ENCODE measurements at regions not wholly inside any gene's neighbourhood (a gene's known extent, or its start where the extent isn't known, plus 50 kb on each side); places are given as distances from the start of the nearest gene placed in this dataset.
"Not testable (repeated sequence)": the region's sequence is repeated elsewhere in the genome, so short reads cannot be mapped to it uniquely, and the experiment has no call there.

DNA sequence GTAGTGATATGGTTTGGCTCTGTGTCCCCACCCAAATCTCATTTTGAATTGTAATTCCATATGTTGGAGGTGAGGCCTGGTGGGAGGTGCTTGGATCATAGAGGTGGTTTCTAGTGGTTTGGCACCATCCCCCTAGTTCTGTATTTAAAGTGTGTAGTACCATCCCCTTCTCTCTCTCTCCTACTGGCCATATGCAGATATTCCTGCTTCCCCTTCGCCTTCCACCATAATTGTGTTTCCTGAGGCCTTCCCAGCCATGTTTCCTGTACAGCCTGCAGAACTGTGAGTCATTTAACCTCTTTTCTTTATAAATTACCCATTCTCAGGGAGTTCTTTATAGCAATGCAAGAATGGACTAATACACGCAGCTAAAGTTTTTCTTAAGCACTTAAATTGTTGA, 340.0 kb downstream of the ANAPC1 start:
- TF ChIP-seq, protein P1, sequence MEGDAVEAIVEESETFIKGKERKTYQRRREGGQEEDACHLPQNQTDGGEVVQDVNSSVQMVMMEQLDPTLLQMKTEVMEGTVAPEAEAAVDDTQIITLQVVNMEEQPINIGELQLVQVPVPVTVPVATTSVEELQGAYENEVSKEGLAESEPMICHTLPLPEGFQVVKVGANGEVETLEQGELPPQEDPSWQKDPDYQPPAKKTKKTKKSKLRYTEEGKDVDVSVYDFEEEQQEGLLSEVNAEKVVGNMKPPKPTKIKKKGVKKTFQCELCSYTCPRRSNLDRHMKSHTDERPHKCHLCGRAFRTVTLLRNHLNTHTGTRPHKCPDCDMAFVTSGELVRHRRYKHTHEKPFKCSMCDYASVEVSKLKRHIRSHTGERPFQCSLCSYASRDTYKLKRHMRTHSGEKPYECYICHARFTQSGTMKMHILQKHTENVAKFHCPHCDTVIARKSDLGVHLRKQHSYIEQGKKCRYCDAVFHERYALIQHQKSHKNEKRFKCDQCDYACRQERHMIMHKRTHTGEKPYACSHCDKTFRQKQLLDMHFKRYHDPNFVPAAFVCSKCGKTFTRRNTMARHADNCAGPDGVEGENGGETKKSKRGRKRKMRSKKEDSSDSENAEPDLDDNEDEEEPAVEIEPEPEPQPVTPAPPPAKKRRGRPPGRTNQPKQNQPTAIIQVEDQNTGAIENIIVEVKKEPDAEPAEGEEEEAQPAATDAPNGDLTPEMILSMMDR (IDR thresholded peaks at IDR 0.05; ENCODE audit: low read depth, low read length): not testable (repeated sequence)
- not testable (repeated sequence) for TF ChIP-seq EZH2phosphoT487 (IDR thresholded peaks at IDR 0.05; ENCODE audit: low read depth)

Data from OCI-LY3 (cell line).